EL (cell line): ENCODE measurements at regions not wholly inside any gene's neighbourhood (a gene's known extent, or its start where the extent isn't known, plus 50 kb on each side); places are given as distances from the start of the nearest gene placed in this dataset.
"Not testable (repeated sequence)": the region's sequence is repeated elsewhere in the genome, so short reads cannot be mapped to it uniquely, and the experiment has no call there.

ENCODE experiments used
- DNase-seq: peaks from one replicate; pipeline ENCODE4 v3.0.0-alpha.2; 2016

DNA sequence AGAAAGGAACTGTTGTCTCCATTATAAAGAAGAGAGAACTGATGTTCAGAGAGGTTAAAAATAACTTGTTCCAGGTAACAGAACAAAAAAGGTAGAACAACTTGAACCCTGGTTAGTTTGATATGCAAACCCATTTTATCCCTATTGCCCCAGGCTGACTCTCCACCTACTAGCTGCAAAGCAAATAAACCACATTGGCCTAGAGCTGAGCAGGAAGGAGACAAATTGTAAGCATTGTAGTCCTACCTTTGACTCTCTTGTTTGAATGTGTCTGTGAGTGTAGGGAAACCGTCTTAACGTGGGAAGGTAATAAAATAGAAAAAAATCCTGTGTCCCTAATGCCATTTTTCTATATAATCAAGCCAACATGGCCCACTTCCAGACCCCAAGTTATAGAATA, 126.4 kb downstream of the CCER1 start:
- no peak for DNase-seq

- DNase-seq, result no peak
Measured at GRCh38 chr12:90827567-90827966, 127.4 kb downstream of the CCER1 start.

DNA sequence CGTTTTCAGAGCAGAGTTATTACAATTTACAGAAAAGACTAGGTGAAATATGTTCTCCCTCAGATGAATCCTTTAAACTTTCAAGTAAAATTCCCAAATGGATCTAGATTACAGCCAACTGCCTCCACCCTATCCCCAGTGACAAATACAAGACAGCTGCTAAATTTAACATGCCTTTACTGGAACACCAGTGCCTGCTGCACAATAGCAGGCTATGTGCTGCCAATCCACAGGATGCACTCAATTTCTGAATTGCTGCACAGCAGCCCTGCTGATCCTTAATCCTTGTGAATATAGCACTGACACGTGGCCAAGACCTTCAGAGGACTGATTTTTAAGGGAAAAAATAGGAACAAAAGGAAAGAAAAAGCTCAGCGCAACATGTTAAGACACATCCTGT, 128.9 kb downstream of the CCER1 start:
- DNase-seq, result no peak

DNA sequence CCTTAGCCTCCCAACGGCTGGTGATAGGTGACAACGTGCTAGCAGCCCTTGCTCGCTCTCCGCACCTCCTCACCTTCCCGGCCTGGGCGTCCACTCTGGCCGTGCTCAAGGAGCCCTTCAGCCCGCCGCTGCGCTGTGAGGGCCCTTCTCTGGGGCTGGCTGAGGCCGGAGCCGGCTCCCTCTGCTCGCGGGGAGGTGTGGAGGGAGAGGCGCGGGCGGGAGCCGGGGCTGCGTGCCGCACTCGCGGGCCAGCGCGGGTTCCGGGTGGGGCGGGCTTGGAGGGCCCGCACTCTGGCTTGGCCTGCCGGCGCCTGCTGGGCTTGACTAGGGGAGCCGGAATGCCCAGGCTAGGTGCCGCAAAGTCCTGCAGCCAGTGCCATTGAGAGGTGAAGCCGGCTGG, 131.1 kb downstream of the CCER1 start:
- no peak for DNase-seq

DNA sequence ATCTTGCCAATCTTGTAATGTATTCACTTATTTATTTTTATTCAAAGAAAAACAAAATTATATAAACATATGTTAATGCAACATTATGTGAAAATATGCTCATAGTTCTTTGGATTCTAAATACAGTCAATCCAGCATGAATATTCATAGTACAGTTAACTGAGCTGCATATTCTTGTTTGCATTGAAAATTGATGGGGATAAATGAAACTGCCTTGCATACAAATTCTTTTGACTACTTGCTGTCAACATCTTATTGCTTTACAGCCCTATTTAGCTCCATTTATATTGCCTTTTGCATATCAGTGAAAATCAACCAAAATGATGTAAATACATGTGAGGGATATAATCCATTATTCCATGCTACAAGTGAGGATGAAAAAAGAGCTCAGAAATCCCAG, 135.3 kb downstream of the CCER1 start:
- DNase-seq, result no peak

DNA sequence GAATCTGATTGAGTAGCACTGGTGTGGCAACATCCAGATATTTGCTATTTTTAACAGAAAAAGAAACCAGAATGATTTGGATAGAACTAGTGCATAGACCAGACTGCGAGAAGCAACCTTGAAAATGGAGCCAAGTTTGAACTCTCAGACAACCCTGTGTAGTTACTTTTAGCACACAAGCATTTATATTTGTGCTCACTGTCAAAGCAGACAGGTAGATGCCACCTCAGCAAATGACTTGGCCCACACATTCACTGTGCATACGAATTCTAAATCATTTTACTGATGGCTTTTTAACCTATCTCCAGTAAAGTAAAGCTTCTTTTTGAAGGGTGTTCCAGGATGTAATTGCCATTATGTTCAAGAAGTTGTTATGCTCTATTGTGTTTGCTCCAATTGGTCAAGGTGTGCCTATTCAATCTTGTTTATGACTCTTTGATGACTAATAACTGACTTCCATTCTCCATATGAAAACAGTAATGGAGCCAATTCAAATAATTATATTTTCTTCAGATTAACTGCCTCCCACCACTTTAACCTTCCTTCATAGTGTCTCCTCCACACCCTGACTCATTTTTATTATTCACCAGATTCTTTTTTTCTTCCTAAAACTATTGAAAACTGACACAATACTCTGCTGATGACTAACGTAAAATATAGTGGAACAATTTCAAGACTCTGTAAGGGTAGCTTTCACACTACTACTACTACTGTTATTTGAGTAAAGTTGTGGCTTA, 138.5 kb downstream of the CCER1 start:
- peak; percentile 11 for DNase-seq

DNA sequence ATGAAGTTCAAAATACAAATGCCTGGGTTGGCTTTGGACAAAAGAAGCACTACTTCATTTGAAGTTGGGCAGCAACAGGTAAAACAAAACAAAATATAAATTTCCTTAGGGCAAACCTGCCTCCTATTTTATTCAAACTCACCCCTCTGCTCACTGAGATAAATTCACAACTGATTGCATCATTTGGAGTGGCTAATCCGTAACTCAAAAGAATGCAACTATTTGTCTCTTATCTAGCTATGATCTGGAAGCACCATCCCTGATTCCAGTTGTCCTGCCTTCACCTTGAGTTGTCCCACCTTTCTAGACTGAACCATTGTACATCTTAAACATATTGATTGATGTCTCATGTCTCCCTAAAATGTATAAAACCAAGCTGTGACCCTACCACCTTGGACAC, 145.0 kb downstream of the CCER1 start:
- DNase-seq, result no peak

GRCh38 chr12:90808568-90808967, 146.4 kb downstream of the CCER1 start:
- peak; percentile 3 for DNase-seq

- DNase-seq, result no peak
Measured at GRCh38 chr12:90802727-90803126, 152.2 kb downstream of the CCER1 start.

DNA sequence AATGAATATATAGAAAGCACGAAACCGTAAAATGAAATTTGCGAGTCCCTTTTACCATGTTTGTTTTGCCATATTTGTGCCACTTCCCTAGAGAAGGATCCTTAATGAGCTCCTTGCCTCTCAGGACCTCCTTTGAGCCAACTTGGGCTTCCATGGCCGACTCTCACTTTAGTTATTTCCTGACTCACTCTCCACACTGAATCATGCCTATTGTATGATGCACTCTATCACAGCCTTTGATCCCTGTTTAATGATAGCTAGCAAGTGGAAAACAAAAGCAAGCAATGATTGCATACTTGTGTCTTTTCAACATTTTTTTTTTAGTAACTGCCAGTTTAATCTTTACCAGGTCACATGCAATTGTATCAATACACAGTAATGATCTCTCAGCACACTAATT, 153.2 kb downstream of the CCER1 start:
- DNase-seq, result peak; percentile 76

DNA sequence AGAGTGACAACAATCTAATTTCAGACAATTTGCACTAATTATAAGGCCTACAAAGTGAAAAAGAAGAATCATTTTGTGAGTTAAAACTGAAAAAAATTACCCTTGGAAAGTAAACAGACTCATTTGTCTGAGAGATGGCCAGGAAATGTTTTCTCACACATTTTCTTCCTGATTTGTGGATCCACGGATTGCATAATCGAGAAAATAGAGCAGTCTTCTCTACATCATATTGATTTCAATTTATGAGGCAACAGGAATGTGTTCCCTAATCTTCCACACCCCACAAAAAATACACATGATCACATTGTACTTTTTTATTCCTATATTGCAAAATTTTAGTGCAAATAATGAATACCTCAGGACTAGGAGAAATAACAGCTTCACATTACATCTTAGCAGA, 160.8 kb downstream of the CCER1 start:
- DNase-seq, result no peak

- not testable (repeated sequence) for DNase-seq
Measured at GRCh38 chr12:90792718-90793117, 162.3 kb downstream of the CCER1 start.

DNA sequence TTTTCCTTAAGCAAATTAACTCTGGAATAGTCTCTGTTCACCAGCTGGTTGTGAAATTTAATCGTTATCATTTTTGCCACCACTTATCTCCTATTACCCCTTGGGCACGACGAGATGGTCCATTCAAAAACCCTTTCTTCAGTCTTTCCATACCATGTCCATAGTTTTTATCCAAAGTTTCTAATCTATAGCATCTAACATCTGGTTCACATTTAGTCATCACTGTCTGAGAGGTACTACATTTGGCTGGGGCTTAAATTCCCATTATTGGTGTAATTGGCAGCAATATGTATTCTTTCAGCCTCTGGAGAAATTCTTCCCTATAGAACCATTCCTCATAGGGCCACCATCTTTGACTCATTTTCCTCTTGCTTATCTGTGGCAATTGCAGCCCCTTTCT, 163.5 kb downstream of the CCER1 start:
- no peak for DNase-seq

GRCh38 chr12:90790747-90791146, 164.2 kb downstream of the CCER1 start:
- no peak for DNase-seq

GRCh38 chr12:90773491-90773890, 181.5 kb downstream of the CCER1 start:
- peak; percentile 4 for DNase-seq

- no peak for DNase-seq
Measured at GRCh38 chr12:90770861-90771260, 184.1 kb downstream of the CCER1 start.

- no peak for DNase-seq
Measured at GRCh38 chr12:90757957-90758356, 197.0 kb downstream of the CCER1 start.

GRCh38 chr12:90745211-90745610, 209.8 kb downstream of the CCER1 start:
- no peak for DNase-seq

- DNase-seq, result peak; percentile 4
Measured at GRCh38 chr12:90741611-90742010, 213.4 kb downstream of the CCER1 start.

DNA sequence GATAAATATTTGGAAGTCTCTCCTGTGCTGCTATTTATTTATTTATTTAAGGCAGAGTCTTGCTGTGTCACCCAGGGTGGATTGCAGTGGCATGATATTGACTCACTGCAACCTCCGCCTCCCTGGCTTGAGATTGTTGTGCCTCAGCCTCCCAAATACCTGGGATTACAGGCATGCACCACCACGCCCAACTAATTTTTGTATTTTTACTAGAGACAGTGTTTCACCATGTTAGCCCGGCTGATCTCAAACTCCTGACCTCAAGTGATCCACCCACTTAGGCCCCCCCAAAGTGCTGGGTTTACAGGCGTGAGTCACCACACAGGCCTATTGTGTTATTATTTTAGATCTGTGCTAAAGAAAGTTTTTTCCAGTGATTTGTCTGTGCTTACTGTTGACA, 225.2 kb downstream of the CCER1 start:
- peak; percentile 49 for DNase-seq

DNA sequence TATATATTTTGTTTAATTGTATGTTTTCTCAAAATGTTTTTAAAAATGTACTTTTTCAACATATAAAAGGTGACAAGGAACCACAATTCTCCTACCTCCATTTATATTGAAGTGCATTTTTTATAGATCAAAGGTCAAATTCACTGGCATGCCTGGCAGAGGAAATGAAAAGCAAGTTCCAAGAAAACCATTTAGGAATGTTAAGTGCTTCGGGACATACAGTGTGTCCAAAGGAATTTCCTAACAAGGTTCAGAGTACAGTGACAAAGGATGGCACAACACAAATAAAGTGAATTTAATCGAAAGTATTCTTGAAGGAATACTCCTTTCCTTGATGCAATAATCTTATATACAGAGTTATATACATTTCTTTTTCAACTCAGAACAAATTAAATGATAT, 242.3 kb downstream of the CCER1 start:
- peak; percentile 52 for DNase-seq

GRCh38 chr12:90710711-90711110, 244.3 kb downstream of the CCER1 start:
- DNase-seq, result no peak

DNA sequence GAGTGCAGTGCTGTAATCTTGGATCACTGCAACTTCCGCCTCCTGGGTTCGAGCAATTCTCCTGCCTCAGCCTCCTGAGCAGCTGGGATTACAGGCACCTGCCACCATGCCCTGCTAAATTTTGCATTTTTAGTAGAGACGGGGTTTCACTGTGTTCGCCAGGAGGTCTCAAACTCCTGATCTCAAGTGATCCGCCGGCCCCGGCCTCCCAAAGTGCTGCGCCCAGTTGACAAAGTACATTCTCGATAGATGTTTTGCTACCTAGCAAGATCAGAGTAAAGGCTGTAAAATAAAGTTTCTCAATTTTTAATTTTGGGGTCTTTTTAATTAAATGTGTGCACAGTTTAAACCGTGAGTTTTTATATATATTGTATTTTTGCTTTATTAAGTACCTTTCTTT, 248.9 kb downstream of the CCER1 start:
- no peak for DNase-seq

DNA sequence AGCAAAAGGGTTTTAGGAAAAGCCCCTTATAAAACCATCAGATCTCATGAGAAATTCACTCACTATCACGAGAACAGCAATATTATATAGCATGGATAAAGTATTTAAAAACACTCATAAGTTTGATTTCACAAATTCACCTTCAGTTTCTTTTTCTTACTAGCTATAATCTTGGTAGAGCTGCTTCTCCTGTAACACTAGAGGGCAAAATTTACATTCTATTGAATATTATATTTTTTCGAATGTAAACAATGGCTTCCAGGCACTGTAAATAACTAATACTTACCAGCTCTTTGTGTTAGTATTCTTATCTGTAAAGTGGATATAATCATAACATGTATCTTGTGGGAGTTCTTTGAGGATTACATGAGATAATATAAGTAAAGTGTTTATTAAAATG, 259.6 kb downstream of the CCER1 start:
- no peak for DNase-seq

GRCh38 chr12:90690120-90690519, 264.9 kb downstream of the CCER1 start:
- DNase-seq, result no peak
